ENCODE measurements at regions not wholly inside any gene's neighbourhood (a gene's known extent, or its start where the extent isn't known, plus 50 kb on each side); places are given as distances from the start of the nearest gene placed in this dataset.

GRCh38 chr11:38952698-38953097, 2354.7 kb upstream of the RAG2 start:
- no peaks in the 10 kb centered on the region for H3K79me2 ChIP-seq (ENCODE audit: control insufficient read depth, insufficient read depth, low read length)
- no peak for ATAC-seq
- no peak overlapping the region for H3K4me2 ChIP-seq (ENCODE audit: control insufficient read depth, insufficient read depth)
- no peak for DNase-seq (ENCODE audit: low read depth, low spot score)
- ChIA-PET POLR2A (no interaction called here), CTCF (no interaction called here), RAD21 (ENCODE audit: unreplicated experiment) (no interaction called here), SMC1A (ENCODE audit: uncharacterized antibody, unreplicated experiment) (no interaction called here)
- no peak for FAIRE-seq
- no peaks in the 10 kb centered on the region for H3K9me3 ChIP-seq (replicated peaks; ENCODE audit: control insufficient read depth, insufficient read depth, low read length)
- H4K20me1 ChIP-seq (ENCODE audit: control insufficient read depth, insufficient read depth) = no peaks in the 10 kb centered on the region
- H3K27me3 ChIP-seq (replicated peaks in 1 of 2; ENCODE audit: control insufficient read depth in 2 of 2, insufficient read depth in 2 of 2, low read length in 1 of 2) = no peaks in the 10 kb centered on the region
- H3K27ac ChIP-seq (ENCODE audit: control insufficient read depth, insufficient read depth) = no peak overlapping the region
- WGBS (ENCODE audit: insufficient coverage, insufficient replicate concordance, low lambda C conversion rate, missing lambda C conversion rate) = 27% methylated on average over 4 of the region's 4 CpGs
- H3K4me3 ChIP-seq = no peak overlapping the region
- H3K4me1 ChIP-seq (ENCODE audit: control insufficient read depth, insufficient read depth, low read length) = no peaks in the 10 kb centered on the region
- in situ Hi-C loops (cut with MboI) (no loop called here), intact Hi-C loops (cut with micrococcal nuclease; ENCODE audit: unreplicated experiment) (no loop called here)
- no peaks in the 10 kb centered on the region for H3K36me3 ChIP-seq (ENCODE audit: control insufficient read depth in 2 of 2, insufficient read depth in 2 of 2, low read length in 1 of 2)
- TF ChIP-seq NFYB (IDR thresholded peaks at IDR 0.05; ENCODE audit: insufficient read depth, low read depth, low read length) (no peak), BHLHE40 (IDR thresholded peaks at IDR 0.05; ENCODE audit: borderline replicate concordance in 1 of 2, low read depth in 2 of 2, low read length in 1 of 2) (no peak), IRF5 (IDR thresholded peaks at IDR 0.05; ENCODE audit: borderline replicate concordance) (no peak), SMAD1 (IDR thresholded peaks at IDR 0.05; ENCODE audit: low read depth, partially characterized antibody) (no peak), KLF5 (IDR thresholded peaks at IDR 0.05; ENCODE audit: partially characterized antibody) (no peak), ZSCAN29 (IDR thresholded peaks at IDR 0.05) (no peak), KAT2A (conservative IDR thresholded peaks at IDR 0.05; ENCODE audit: control insufficient read depth, low read depth, low read length) (no peak)
- H3K9ac ChIP-seq (ENCODE audit: control insufficient read depth, insufficient read depth, low read length) = no peak overlapping the region
- no TSS peak for BruUV-seq (replicated peaks)
- H2AFZ ChIP-seq (ENCODE audit: control insufficient read depth, low read depth, low read length) = no peak overlapping the region

- H3K4me1 ChIP-seq (ENCODE audit: control insufficient read depth, insufficient read depth, low read length) = no peaks in the 10 kb centered on the region
- DNase-seq (ENCODE audit: low read depth, low spot score) = no peak
- 0% methylated on average over 1 of the region's 1 CpG for WGBS (ENCODE audit: insufficient coverage, insufficient replicate concordance, low lambda C conversion rate, missing lambda C conversion rate)
- ChIA-PET SMC1A (ENCODE audit: uncharacterized antibody, unreplicated experiment) (no interaction called here), CTCF (no interaction called here), RAD21 (ENCODE audit: unreplicated experiment) (no interaction called here), POLR2A (no interaction called here)
- BruUV-seq (replicated peaks) = no TSS peak
- in situ Hi-C loops (cut with MboI) (no loop called here), intact Hi-C loops (cut with micrococcal nuclease; ENCODE audit: unreplicated experiment) (no loop called here)
- H2AFZ ChIP-seq (ENCODE audit: control insufficient read depth, low read depth, low read length) = no peak overlapping the region
- no peaks in the 10 kb centered on the region for H3K36me3 ChIP-seq (ENCODE audit: control insufficient read depth in 2 of 2, insufficient read depth in 2 of 2, low read length in 1 of 2)
- H3K9me3 ChIP-seq (replicated peaks; ENCODE audit: control insufficient read depth, insufficient read depth, low read length) = no peaks in the 10 kb centered on the region
- TF ChIP-seq SIN3A (IDR thresholded peaks at IDR 0.05; ENCODE audit: low read depth, low read length) = no peak
- no peaks in the 10 kb centered on the region for H3K79me2 ChIP-seq (ENCODE audit: control insufficient read depth, insufficient read depth, low read length)
- H3K4me2 ChIP-seq (ENCODE audit: control insufficient read depth, insufficient read depth) = no peak overlapping the region
- no peaks in the 10 kb centered on the region for H4K20me1 ChIP-seq (ENCODE audit: control insufficient read depth, insufficient read depth)
- H3K9ac ChIP-seq (ENCODE audit: control insufficient read depth, insufficient read depth, low read length) = no peak overlapping the region
- H3K27me3 ChIP-seq (replicated peaks in 1 of 2; ENCODE audit: control insufficient read depth in 2 of 2, insufficient read depth in 2 of 2, low read length in 1 of 2) = no peaks in the 10 kb centered on the region
- no peak overlapping the region for H3K27ac ChIP-seq (ENCODE audit: control insufficient read depth, insufficient read depth)
- ATAC-seq = no peak
- H3K4me3 ChIP-seq = no peak overlapping the region
- FAIRE-seq = no peak
Observed at GRCh38 chr11:38950867-38951266, 2352.8 kb upstream of the RAG2 start.

All from GM12878 (cell line).